GM19240 (cell line): ENCODE measurements at regions not wholly inside any gene's neighbourhood (a gene's known extent, or its start where the extent isn't known, plus 50 kb on each side); places are given as distances from the start of the nearest gene placed in this dataset.

Experiments
- DNase-seq: peaks from one replicate; pipeline ENCODE4 v3.0.0; 2011; ENCODE audit warnings: low spot score; ENCODE audit not compliant: insufficient read length

GRCh38 chr1:90501281-90501680 lies 215.8 kb downstream of the BARHL2 start:
- DNase-seq, result no peak

DNA sequence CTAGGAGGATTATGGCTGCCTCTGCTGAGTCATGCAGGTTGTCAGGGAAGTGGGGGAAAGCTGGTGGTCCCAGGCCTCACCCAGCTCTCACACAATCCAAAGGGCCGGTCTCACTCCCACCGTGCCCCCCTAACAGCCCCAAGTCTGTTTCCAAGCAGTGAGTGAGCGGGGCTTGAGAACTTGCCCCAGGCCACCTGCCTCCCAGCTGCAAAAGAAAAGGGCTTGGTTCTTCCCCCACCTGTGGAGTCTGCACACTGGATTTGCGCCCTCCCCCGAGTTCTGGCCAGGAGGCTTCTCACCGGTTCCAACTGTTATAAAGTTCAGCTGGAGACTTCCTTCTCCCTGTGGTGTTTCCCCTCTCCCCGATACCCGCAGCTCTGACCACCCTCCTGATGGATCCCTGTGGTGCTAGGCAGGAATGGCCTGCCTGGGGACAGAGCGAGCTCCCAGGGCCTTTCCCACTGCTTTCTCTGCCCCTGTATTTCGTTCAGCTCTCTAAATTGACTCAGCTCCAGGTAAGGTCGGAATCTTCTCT lies 222.3 kb downstream of the BARHL2 start:
- no peak for DNase-seq

DNA sequence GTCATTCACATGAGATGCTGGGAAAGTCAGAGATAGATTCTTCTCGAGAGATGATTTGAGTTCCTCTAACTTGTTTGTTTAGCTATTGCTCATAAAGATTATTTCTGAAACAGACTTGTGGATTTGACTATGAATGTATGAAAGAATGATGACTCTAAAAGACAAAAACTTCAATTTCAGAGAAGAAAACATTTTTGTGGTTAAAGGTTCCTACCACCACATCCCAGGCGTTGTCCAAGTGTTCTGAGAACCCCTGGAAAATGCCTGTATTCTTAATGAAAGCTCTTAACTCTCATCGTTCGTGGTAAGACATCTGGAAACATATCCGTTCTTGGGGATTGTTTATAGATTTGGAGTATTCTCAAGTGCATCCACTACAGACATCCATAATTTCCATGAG lies 228.7 kb downstream of the BARHL2 start:
- DNase-seq, result no peak

- no peak for DNase-seq
These were observed 230.1 kb downstream of the BARHL2 start for GRCh38 chr1:90486996-90487395.

GRCh38 chr1:90486134-90486824 lies 230.8 kb downstream of the BARHL2 start:
- DNase-seq, result no peak

DNA sequence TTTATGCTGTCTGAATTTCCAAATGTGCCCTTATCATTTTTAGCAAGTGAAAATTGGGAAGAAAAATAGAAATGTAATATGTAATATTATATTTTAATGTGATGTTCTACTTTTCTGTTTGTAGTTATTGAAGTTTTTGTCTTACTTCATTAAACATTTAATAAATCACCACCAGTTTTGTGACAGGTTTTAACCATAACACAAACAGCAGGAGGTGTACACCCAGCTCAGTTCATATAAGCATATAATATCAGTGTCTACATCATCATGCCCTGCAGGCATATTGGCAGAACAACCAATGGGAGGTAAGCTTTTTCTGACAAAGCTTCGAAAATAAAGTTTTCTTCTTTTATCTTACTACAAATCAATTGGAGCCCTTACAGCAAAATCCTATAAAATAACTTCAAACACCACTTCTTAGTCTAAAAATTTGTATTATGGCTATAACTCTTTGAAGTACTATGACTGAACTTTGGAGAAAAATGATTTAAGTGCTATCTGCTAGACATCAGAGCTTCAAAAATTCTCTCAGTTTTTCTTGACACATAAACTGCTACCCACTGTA lies 236.7 kb downstream of the BARHL2 start:
- no peak for DNase-seq

GRCh38 chr1:90476994-90477393 lies 240.1 kb downstream of the BARHL2 start:
- DNase-seq, result no peak

DNA sequence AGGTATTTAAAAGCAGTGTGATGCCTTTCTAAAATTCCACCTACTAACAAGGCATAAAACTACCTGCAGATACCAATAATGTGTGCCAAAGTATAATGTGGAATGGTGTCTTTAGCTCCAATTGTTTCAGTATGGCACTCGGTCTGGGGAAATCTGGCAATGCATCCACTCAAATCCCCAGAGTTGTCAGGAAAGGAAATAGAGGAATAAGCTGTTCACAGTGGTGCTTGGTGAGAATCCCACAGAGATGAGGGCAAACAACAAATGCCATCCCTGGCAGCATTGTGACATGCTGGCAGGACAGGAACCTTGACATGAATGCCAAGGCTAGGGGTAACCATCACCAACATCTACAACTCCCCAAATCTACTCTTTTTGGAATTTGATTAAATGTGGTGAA lies 240.7 kb downstream of the BARHL2 start:
- DNase-seq, result no peak

- no peak for DNase-seq
These were observed 241.5 kb downstream of the BARHL2 start for GRCh38 chr1:90475631-90476030.

DNA sequence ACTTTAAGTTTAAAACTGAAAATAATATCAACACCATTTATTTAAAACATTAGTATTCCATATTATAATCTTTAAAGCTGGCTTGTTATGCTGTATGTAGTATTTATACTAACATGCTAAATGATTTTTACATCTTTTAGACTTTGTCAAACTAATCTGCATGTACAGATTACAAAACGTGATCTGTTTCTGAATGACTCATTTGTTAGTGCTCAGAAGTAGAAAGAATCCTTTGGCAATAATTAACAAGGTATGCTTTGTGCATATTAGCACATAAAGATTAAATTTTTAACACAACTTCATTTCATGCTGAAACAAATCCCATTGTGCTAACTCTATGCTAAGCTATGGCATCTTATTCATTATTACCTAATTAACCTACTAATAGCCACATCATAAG lies 242.4 kb downstream of the BARHL2 start:
- no peak for DNase-seq

DNA sequence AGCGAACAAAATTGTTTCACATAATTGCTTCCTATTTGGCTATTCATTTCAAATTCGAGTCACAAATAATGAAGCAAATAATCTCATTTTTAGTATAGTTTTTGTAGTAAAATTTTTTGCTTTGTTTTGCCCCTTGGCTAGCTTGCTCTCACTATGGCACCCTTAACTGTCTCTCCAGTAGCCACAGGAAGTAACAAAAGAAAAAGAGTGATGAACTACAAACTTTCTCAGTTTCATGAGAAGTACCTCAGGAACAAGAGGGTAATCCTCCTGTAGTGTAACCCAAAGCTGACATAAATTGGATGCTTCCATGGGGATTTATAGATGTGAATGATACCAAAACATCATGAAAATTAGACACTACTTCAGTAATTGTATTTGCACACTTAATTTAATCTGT lies 242.9 kb downstream of the BARHL2 start:
- no peak for DNase-seq

DNA sequence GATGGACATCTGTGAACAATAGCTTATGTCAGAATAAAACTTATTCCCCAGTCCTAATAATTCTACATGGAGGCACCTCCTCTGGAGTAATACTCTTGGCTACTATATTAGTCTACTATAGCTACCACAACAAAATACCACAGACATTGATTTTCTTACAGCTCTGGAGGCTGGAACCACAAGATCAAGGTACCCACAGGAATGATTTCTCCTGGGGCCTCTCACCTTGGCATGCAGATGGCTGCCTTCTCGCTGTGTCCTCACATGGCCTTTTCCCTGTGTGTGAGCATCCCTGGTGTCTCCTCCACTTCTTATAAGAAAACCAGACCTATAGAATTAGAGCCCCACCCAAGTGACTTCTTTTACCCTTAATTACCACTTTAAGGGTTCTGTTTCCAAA lies 244.3 kb downstream of the BARHL2 start:
- DNase-seq, result no peak

DNA sequence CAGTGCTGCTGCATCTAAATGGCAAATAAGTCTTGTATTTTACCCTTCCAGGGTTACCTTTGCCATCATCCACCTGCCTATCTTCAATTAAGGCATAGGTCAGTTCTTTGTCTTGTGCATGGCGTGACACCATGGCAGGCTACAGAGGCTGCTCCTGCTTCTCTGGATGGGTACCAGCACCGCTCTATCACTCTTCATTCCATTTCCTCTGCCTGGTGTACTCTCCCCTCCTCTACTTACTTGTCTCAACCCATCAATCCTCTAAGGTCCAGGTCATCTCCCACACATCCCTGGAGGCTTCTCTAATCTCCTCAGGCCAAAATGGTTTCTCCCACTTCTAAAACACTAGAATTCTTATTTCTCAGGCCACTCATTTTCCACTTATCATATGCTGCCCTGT lies 257.5 kb downstream of the BARHL2 start:
- no peak for DNase-seq

DNA sequence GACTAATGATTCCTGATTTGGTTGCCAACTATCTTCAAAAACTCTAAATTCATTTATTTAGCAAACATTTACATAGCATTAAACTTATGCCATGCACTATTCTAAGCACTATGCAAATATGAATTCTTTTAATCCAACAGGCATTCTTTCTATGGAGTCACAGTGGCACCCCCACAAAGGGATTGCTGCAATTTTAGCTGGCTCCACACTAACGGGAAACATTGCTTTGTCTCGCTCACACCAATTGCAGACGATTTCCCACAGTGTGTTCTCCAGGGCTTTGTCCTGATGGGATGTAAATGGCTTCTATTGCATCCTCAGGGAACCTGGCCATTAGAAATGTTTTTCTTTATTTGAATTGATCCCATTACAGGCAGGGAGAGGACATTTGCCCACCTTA lies 259.1 kb downstream of the BARHL2 start:
- no peak for DNase-seq

- no peak for DNase-seq
These were observed 264.6 kb downstream of the BARHL2 start for GRCh38 chr1:90452491-90452890.

GRCh38 chr1:90443354-90443753 lies 273.7 kb downstream of the BARHL2 start:
- no peak for DNase-seq

DNA sequence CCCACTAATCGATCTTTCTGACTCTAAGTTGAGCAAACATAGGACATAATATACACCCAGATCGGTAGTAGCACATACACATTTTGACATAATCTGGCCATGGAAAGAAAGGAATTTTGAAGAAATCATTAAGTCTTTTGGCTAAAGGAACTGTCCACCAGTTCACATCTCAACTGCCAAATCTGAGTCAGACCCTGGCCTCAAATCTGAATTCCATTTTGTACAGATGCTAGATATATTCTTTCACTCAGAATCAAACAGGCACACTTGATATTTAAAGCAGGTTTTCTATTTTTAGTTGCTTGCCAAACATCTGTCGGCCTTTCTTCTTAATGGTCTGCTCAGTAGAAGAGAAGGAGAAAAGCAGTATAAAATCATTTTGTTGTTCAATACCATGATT lies 281.8 kb downstream of the BARHL2 start:
- no peak for DNase-seq

DNA sequence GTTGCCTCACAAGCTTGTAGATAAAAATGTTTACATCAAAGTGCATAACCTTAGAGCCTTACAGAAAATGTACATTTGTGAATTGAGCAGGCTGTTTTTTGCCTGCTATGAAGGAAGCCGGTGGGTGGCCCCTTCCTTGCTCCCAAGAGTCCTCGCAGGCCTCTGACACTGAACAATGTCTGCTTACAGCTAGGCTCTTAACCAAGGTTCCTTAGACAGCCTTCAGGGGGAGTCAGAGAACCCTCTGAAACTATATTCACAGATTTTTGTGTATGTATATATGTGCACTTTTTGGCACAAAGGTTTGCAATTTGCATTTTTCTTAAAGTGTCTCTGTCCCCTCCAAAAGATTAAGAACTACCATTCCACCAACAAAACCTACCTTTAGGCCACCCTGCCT lies 282.6 kb downstream of the BARHL2 start:
- DNase-seq, result no peak

- DNase-seq, result no peak
These were observed 300.0 kb downstream of the BARHL2 start for GRCh38 chr1:90417126-90417525.

GRCh38 chr1:90414201-90414600 lies 302.9 kb downstream of the BARHL2 start:
- DNase-seq, result no peak

GRCh38 chr1:90413519-90413918 lies 303.6 kb downstream of the BARHL2 start:
- DNase-seq, result no peak

GRCh38 chr1:90412563-90412962 lies 304.5 kb downstream of the BARHL2 start:
- DNase-seq, result no peak

DNA sequence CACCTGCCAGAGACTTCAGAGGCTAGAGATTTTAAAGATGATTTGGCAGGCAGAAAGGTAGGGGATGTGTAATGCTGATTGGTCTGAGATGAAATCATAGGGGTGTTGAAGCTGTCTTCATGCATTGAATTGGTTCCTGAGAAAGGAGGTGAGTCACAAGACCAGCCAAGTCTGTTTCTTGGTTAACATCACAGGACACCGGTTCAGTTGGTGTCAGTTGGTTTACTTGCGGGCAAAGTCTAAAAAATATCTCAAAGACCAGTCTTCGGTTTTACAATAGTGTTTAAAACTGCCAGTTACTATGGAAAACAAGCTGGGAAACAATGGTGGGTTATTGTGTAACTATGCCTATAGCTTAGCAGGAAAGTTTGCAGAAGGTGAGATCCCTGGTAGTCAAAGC lies 305.9 kb downstream of the BARHL2 start:
- no peak for DNase-seq
